Panc1 (cell line): ENCODE measurements at regions not wholly inside any gene's neighbourhood (a gene's known extent, or its start where the extent isn't known, plus 50 kb on each side); places are given as distances from the start of the nearest gene placed in this dataset.

ENCODE experiments used
- ATAC-seq: fragments of 200-7000 bp; cut with Tn5 transposase; 2 replicates; pipeline ENCODE4 v1.9.1; 2020; ENCODE audit warnings: mild to moderate bottlenecking, moderate library complexity
- BruUV-seq: library from RNA; stranded (reverse); fragments of 400-500 nt; replicated peaks from 2 replicates; lab custom pipeline; 2021; lab: Mats Ljungman, UMichigan
- CTCF ChIA-PET: fragments of 300-600 bp; sonication (Branson Sonifier 250); formaldehyde crosslinking; loops from one replicate; lab custom pipeline; 2022; ENCODE audit warnings: antibody characterized with exemption; lab: Charles Lee
- POLR2A ChIA-PET: fragments of 300-600 bp; sonication (Branson Sonifier 250); formaldehyde crosslinking; loops from one replicate; lab custom pipeline; 2022; ENCODE audit warnings: antibody characterized with exemption; lab: Charles Lee
- DNase-seq: peaks from one replicate; pipeline ENCODE4 v3.0.0-alpha.2; 2010; ENCODE audit warnings: low read depth, low spot score
- H3K27ac ChIP-seq: 2 replicates; pipeline ENCODE4 v1.5.1; 2011; ENCODE audit warnings: mild to moderate bottlenecking, low read length, inconsistent platforms
- H3K27me3 ChIP-seq: fragments of 200-500 bp; sonication (Bioruptor generic); 2 replicates; pipeline ENCODE4 v1.6.0; 2014; ENCODE audit warnings: low read length, inconsistent platforms; ENCODE audit not compliant: control insufficient read depth, insufficient read depth
- H3K36me3 ChIP-seq: fragments of 200-500 bp; sonication (Bioruptor generic); 2 replicates; pipeline ENCODE4 v1.5.1; 2014; ENCODE audit warnings: inconsistent platforms, mild to moderate bottlenecking, low read length, moderate library complexity; ENCODE audit not compliant: control insufficient read depth, insufficient read depth
- H3K4me1 ChIP-seq: 2 replicates; pipeline ENCODE4 v1.5.1; 2011; ENCODE audit warnings: inconsistent platforms, mild to moderate bottlenecking, low read length, moderate library complexity; ENCODE audit not compliant: control insufficient read depth, insufficient read depth
- H3K4me3 ChIP-seq, 2 experiments: 2 replicates each; pipeline ENCODE4 v1.5.1; 2011 to 2012; ENCODE audit warnings: low read depth in 2 of 2, low read length in 2 of 2, mild to moderate bottlenecking in 2 of 2, inconsistent platforms in 1 of 2, moderate library complexity in 1 of 2
- H3K9me3 ChIP-seq: fragments of 200-500 bp; sonication (Bioruptor generic); 2 replicates; pipeline ENCODE4 v1.5.1; 2014; ENCODE audit warnings: low read depth, mild to moderate bottlenecking, inconsistent platforms, low read length, moderate library complexity; ENCODE audit not compliant: control insufficient read depth, insufficient read depth
- CTCF ChIP-seq: fragments of 450-650 bp; IDR thresholded peaks from 2 replicates; pipeline ENCODE4 v1.5.1; 2017; ENCODE audit warnings: mild to moderate bottlenecking
- POLR2AphosphoS5 ChIP-seq: IDR thresholded peaks from 2 replicates; pipeline ENCODE4 v1.6.1; 2012; ENCODE audit warnings: mild to moderate bottlenecking, low read depth, low read length, moderate library complexity
- SIN3A ChIP-seq: IDR thresholded peaks from 2 replicates; pipeline ENCODE4 v1.6.1; 2012; ENCODE audit warnings: low read depth, mild to moderate bottlenecking, low read length, moderate library complexity, borderline replicate concordance; ENCODE audit not compliant: insufficient read depth
- TCF7L2 ChIP-seq: IDR thresholded peaks from 2 replicates; pipeline ENCODE4 v1.6.1; 2011; ENCODE audit warnings: mild to moderate bottlenecking, low read depth, low read length, inconsistent platforms
- in situ Hi-C: cut with HindIII; loops from 2 replicates; pipeline ENCODE4 v1.10.0; 2016; ENCODE audit warnings: low sequenced_read_pairs, low pct_unique_long_range_greater_than_20kb
- intact Hi-C: fragments of 100-400 bp; cut with micrococcal nuclease; formaldehyde crosslinking; loops from one replicate; pipeline ENCODE4 v1.10.0; 2022; ENCODE audit not compliant: unreplicated experiment

GRCh38 chr7:112907658-112908057 lies 117.5 kb upstream of the TMEM168 start:
- BruUV-seq = no TSS peak

GRCh38 chr7:112905950-112906349 lies 115.8 kb upstream of the TMEM168 start:
- Histone ChIP-seq H3K27me3 (no peaks in the 10 kb centered on the region), H3K4me1 (no peaks in the 10 kb centered on the region), H3K4me3 (no peak overlapping the region), H3K27ac (no peak overlapping the region), H3K36me3 (no peaks in the 10 kb centered on the region), H3K9me3 (no peaks in the 10 kb centered on the region; the same call in 1 of the 2 replicates)
- CTCF ChIA-PET = no interaction called here
- BruUV-seq = no TSS peak
- POLR2A ChIA-PET = no interaction called here
- no peak for TF ChIP-seq POLR2AphosphoS5
- TF ChIP-seq CTCF = no peak
- no peak for TF ChIP-seq SIN3A
- ATAC-seq = no peak
- intact Hi-C loops (no loop called here), in situ Hi-C loops (no loop called here)
- no peak for DNase-seq

More at GRCh38 chr7:112907658-112908057, 117.5 kb upstream of the TMEM168 start:
- no peaks in the 10 kb centered on the region for H3K4me1 ChIP-seq
- H3K4me3 ChIP-seq = no peak overlapping the region
- TF ChIP-seq CTCF = no peak
- no peak for TF ChIP-seq POLR2AphosphoS5
- no peak for TF ChIP-seq SIN3A
- TF ChIP-seq TCF7L2 = no peak
- ATAC-seq (no peak), DNase-seq (no peak)
- in situ Hi-C loops (no loop called here), intact Hi-C loops (no loop called here)
- POLR2A ChIA-PET = interaction anchor here (0.7 kb wide), 1 partner anchor 87 kb away, joined by 3 read pairs; no protein-coding TSS in a partner anchor
- CTCF ChIA-PET = no interaction called here
- no peaks in the 10 kb centered on the region for H3K36me3 ChIP-seq
- peaks cover 5% of the 10 kb centered on the region; the same call in 1 of the 2 replicates for H3K9me3 ChIP-seq
- no peaks in the 10 kb centered on the region for H3K27me3 ChIP-seq
- no peak overlapping the region for H3K27ac ChIP-seq

- Histone ChIP-seq H3K27me3 (no peaks in the 10 kb centered on the region), H3K27ac (no peak overlapping the region), H3K36me3 (no peaks in the 10 kb centered on the region), H3K9me3 (no peaks in the 10 kb centered on the region; the same call in 1 of the 2 replicates), H3K4me3 (no peak overlapping the region), H3K4me1 (no peaks in the 10 kb centered on the region)
- intact Hi-C loops (no loop called here), in situ Hi-C loops (no loop called here)
- POLR2A ChIA-PET = no interaction called here
- DNase-seq (no peak), ATAC-seq (no peak)
- TF ChIP-seq CTCF = no peak
- no peak for TF ChIP-seq SIN3A
- no TSS peak for BruUV-seq
- CTCF ChIA-PET = no interaction called here
Observed at GRCh38 chr7:112905413-112905812, 115.2 kb upstream of the TMEM168 start.
